Body of pancreas (tissue), 4 donors: ENCODE measurements at regions not wholly inside any gene's neighbourhood (a gene's known extent, or its start where the extent isn't known, plus 50 kb on each side); places are given as distances from the start of the nearest gene placed in this dataset.

Experiments
- CTCF ChIP-seq, 7 experiments: fragments of 450-650 bp in 4 of 7; fragments of 200-600 bp in 3 of 7; sonication (generic) in 3 of 7; IDR thresholded peaks; one replicate each; pipeline ENCODE4 v1.5.1; 2016 to 2019; ENCODE audit warnings: antibody characterized with exemption in 7 of 7
- POLR2A ChIP-seq, 3 donors: fragments of 450-650 bp; IDR thresholded peaks; one replicate each; pipeline ENCODE4 v1.6.1; 2016; ENCODE audit warnings: antibody characterized with exemption in 3 of 3, mild to moderate bottlenecking in 2 of 3

GRCh38 chrX:124829930-124830329 lies 483.6 kb downstream of the SH2D1A start:
- TF ChIP-seq CTCF (IDR thresholded peaks at IDR 0.05) (no peak), POLR2A (IDR thresholded peaks at IDR 0.05) (no peak)
